ENCODE measurements at regions not wholly inside any gene's neighbourhood (a gene's known extent, or its start where the extent isn't known, plus 50 kb on each side); places are given as distances from the start of the nearest gene placed in this dataset.
"Not testable (repeated sequence)": the region's sequence is repeated elsewhere in the genome, so short reads cannot be mapped to it uniquely, and the experiment has no call there.

DNA sequence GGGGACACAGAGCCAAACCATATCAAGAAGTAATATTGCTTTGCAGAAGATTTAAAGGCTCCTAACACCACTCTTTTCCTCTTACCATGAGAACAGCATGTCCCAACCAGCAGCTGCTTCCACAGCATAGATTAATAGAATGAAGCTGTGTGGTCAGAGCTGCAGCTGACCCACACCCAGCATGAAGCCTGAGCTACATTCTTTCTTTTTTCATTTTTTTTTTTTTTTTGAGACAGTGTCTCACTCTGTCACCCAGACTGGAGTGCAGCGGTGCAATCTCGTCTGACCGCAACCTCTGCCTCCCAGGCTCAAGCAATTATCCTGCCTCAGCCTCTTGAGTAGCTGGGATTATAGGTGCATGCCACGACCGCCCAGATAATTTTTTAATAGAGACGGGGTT, 289.8 kb downstream of the RAD51AP2 start:
- CTCF ChIA-PET = interaction anchor here (1.0 kb wide), 1 partner anchor 13 kb away, joined by 3 read pairs; no protein-coding TSS in a partner anchor

DNA sequence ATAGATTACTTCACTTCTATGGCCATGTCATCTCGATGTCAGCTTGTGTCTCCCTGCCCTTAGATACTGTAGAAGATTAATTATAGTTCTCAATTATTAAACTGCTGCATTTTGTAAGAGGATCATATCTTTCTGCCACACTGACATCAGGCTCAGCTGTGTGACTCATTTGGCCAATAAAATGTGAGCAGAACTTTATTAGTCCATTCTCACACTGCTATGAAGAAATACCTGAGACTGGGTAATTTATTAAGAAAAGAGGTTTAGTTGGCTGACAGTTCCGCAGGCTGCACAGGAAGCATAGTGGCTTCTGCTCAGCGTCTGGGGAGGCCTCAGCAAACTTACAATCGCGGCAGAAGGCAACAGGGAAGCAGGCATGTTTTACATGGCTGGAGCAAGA, 290.4 kb downstream of the RAD51AP2 start:
- TF ChIP-seq, protein P1, sequence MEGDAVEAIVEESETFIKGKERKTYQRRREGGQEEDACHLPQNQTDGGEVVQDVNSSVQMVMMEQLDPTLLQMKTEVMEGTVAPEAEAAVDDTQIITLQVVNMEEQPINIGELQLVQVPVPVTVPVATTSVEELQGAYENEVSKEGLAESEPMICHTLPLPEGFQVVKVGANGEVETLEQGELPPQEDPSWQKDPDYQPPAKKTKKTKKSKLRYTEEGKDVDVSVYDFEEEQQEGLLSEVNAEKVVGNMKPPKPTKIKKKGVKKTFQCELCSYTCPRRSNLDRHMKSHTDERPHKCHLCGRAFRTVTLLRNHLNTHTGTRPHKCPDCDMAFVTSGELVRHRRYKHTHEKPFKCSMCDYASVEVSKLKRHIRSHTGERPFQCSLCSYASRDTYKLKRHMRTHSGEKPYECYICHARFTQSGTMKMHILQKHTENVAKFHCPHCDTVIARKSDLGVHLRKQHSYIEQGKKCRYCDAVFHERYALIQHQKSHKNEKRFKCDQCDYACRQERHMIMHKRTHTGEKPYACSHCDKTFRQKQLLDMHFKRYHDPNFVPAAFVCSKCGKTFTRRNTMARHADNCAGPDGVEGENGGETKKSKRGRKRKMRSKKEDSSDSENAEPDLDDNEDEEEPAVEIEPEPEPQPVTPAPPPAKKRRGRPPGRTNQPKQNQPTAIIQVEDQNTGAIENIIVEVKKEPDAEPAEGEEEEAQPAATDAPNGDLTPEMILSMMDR (IDR thresholded peaks at IDR 0.05; ENCODE audit: control extremely low read depth, extremely low read depth, low read depth, missing control alignments) = no peak
- ChIA-PET POLR2A (no interaction called here), CTCF (interaction anchor here (1.0 kb wide), 1 partner anchor 13 kb away, joined by 3 read pairs; no protein-coding TSS in a partner anchor)
- no peak for DNase-seq (ENCODE audit: extremely low spot score)

More for the DNA sequence above, 289.8 kb downstream of the RAD51AP2 start:
- TF ChIP-seq, protein P1 (IDR thresholded peaks at IDR 0.05; ENCODE audit: control extremely low read depth, extremely low read depth, low read depth, missing control alignments) = no peak
- DNase-seq (ENCODE audit: extremely low spot score) = no peak
- POLR2A ChIA-PET = no interaction called here

DNA sequence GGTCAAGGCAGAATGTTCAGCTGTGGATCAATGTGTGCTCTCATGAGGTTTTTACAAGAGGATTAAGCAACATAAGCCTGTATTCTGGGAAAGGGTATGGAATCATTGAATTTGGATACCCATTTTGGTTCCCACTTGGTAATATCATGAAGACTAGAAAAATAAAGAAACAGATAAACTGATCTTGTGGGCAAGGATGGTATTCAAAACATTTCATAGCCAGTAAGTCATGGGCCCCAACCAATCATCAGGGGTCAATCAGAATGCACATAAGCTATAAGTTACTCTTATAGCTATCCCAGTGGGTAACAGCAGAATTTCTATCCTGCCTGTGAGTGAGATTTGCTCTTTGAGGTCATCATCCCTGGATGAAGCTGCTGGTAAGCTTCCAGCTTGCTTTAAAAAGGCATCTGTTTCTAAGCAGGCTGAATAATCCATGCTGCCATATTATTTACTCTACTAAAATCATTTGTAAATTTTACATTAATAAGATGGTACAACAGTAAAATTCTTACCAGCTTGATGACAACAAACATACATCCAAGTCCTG, 291.2 kb downstream of the RAD51AP2 start:
- no peak for DNase-seq (ENCODE audit: extremely low spot score)
- ChIA-PET CTCF (interaction anchor here (1.1 kb wide), 1 partner anchor 9 kb away, joined by 6 read pairs; no protein-coding TSS in a partner anchor), POLR2A (no interaction called here)
- TF ChIP-seq, protein P1 (IDR thresholded peaks at IDR 0.05; ENCODE audit: control extremely low read depth, extremely low read depth, low read depth, missing control alignments) = no peak

DNA sequence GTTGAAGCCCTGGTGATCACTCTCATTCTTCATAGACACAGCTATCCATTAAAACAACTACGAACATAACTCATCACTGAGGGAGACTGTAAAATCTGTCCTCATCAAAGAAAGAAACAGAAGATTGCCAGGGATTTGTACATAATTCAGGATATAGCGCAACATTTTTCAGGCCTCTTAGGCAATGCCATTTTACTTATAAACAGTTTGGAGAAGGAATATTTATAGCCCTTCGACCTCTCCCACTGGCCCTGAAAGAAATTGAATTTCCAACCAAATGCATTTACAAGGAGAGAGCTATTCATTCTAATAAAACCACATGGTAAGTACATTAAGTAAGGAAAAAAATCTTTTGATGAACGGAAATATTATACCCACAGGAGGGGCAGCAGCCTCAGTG, 295.0 kb downstream of the RAD51AP2 start:
- ChIA-PET CTCF (interaction anchor here (1.1 kb wide), 1 partner anchor 107 kb away, joined by 3 read pairs; no protein-coding TSS in a partner anchor), POLR2A (no interaction called here)
- TF ChIP-seq, protein P1 (IDR thresholded peaks at IDR 0.05; ENCODE audit: control extremely low read depth, extremely low read depth, low read depth, missing control alignments) = no peak
- DNase-seq (ENCODE audit: extremely low spot score) = no peak

GRCh38 chr2:17208511-17208910, 309.7 kb downstream of the RAD51AP2 start:
- ChIA-PET CTCF (no interaction called here), POLR2A (no interaction called here)
- no peak for DNase-seq (ENCODE audit: extremely low spot score)
- TF ChIP-seq, protein P1 (IDR thresholded peaks at IDR 0.05; ENCODE audit: control extremely low read depth, extremely low read depth, low read depth, missing control alignments) = no peak

DNA sequence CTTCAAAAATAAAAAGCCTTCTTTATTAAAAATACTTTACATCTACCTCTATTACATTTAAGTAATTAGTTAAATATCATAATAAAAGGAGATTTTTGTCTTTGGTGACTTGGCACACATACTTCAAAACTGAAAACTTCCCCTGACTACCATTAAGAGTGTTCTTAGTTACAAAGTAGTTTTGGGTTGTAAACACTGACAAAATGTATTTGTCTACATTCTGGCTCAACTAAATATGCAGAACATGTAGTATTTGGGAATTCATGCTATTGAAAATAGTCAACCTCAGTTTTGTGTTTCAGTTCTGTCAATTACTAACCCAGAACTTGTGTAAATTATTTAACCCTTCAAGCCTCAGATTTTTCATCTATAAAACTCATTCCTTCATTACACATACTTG, 311.5 kb downstream of the RAD51AP2 start:
- TF ChIP-seq, protein P1 (IDR thresholded peaks at IDR 0.05; ENCODE audit: control extremely low read depth, extremely low read depth, low read depth, missing control alignments) = no peak
- POLR2A ChIA-PET = no interaction called here
- CTCF ChIA-PET = interaction anchor here (1.3 kb wide), 1 partner anchor 103 kb away, joined by 4 read pairs; no protein-coding TSS in a partner anchor
- no peak for DNase-seq (ENCODE audit: extremely low spot score)

- DNase-seq (ENCODE audit: extremely low spot score); POLR2A ChIA-PET: not testable (repeated sequence)
- CTCF ChIA-PET = interaction anchor here (0.9 to 1.2 kb wide), 2 partner anchors 8 to 14 kb away, joined by 3 read pairs; no protein-coding TSS in a partner anchor
These were observed 314.0 kb downstream of the RAD51AP2 start for GRCh38 chr2:17204214-17204613.

DNA sequence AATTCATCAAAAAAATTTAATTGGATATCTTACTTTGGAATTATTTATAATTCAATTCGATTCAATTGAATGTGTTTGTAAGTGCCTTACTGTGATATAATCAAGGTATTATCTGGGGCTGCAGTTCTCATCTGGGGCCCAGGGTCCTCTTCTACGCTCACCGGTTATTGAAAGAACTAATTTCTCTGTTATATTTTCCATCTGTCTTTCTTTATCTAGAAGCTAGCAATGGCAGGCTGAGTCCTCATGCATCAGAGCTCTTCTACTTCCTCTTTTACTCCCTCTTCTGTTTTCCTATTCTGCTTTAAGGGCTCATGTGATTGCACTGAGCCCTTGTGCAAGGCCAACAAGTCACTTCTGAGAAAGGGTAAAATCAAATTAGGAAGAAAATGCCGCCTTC, 315.6 kb downstream of the RAD51AP2 start:
- CTCF ChIA-PET = interaction anchor here (0.9 to 1.2 kb wide), 2 partner anchors 13 to 15 kb away, joined by 3 to 4 read pairs; no protein-coding TSS in a partner anchor
- POLR2A ChIA-PET; DNase-seq (ENCODE audit: extremely low spot score): not testable (repeated sequence)

Data from GM10248 (cell line).